HK-2 (cell line): ENCODE measurements at regions not wholly inside any gene's neighbourhood (a gene's known extent, or its start where the extent isn't known, plus 50 kb on each side); places are given as distances from the start of the nearest gene placed in this dataset.

ENCODE experiments used
- DNase-seq: peaks from one replicate; pipeline ENCODE4 v3.0.0-alpha.2; 2018; ENCODE audit not compliant: unreplicated experiment

- no peak for DNase-seq
These were observed 389.7 kb downstream of the KDM5D start for GRCh38 chrY:19354857-19355173.

GRCh38 chrY:19354061-19354856 is 390.3 kb downstream of the KDM5D start:
- DNase-seq: no peak

- DNase-seq: no peak
These were observed 392.9 kb downstream of the KDM5D start for GRCh38 chrY:19351616-19352015.

GRCh38 chrY:19321701-19322100 is 422.8 kb downstream of the KDM5D start:
- DNase-seq: no peak

DNA sequence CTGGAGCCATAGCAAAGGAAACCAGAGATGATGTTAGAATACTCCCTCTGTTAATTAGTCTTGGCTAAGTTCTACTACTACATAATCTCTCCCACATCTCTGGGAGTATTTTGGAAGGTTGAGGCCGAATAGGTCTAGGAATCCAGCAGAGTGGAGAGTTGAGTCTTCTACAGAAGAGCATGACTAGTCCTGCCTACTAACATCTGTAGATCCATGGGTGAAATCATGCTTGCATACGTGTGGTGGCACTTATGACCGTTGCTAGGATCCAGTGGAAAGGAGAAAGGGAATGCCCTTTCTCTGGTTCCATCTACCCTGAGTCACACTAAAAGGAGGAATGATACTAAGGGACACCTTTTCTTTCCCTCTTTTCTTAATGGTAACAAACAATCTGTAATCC is 425.4 kb downstream of the KDM5D start:
- DNase-seq: no peak

DNA sequence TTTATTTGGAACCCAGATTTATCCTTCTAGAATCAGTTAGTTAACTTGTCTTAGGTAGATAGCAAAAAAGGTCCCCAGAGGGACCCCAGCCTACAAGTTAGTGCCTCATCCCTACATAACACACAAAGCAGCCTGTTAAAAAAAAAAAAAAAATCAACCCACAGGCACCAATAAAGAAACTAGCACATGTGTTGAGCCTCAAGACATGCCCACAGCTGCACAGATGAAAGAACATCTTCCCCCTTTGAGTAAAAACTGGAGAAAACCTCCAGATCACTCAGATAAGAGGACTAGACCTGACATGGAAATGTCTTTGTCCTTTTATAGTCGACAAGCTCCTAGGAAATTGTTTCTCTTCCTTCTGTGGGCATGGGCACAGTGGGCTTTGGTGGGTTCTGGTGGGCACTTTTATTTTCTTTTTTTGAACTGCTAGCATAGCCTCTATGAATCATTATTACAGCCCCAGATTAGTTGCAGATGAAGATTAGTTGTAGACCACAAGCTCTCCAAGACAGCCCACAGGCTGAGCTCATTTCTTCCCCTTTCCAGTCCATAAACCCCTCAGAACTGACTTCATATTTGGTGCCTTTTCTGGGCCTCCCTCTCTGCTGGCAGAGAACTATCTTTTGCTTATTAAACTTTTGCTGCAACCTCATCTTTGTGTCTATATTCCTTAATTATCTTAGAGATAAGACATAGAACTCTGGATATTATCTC is 427.1 kb downstream of the KDM5D start:
- no peak for DNase-seq

DNA sequence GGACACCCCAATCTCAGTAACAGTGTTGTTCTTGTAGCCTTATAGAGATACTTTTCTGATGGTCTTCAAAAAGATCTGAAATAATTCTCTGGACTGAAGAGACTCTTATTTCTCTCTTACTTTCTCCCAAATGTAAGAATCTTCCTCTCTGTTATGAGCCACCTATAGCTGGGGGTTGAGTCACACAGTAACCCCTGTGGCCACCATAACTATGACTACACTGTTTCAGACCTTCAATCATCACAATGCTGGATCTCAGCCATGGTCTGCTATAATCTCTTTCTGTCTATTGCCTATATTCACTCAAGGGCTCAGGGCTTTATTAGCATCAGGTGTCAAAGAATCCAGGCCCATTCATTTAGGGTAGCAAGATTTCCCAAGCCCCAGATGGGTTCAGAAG is 436.9 kb downstream of the KDM5D start:
- no peak for DNase-seq

- DNase-seq: no peak
These were observed 441.4 kb downstream of the KDM5D start for GRCh38 chrY:19303136-19303535.

- no peak for DNase-seq
These were observed 453.6 kb downstream of the KDM5D start for GRCh38 chrY:19290925-19291324.

- DNase-seq: no peak
These were observed 470.4 kb downstream of the KDM5D start for GRCh38 chrY:19274076-19274475.

- DNase-seq: no peak
These were observed 476.2 kb downstream of the KDM5D start for GRCh38 chrY:19268331-19268730.

DNA sequence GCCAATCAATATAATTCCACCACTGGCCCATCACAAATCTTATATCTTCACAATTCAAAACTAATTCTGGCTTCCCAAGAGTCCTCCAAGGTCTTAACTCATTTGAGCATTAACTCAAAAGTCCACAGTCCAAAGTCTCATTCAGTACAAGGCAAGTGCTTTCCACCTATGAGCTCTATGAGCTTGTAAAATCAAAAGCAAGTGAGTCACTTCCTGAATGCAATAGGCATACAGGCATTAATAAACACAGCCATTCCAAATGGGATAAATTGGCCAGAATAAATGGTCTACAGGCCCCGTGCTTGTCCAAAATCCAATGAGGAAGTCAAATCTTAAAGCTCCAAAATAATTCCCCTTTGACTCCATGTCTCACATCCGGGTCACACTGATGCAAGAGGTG is 479.1 kb downstream of the KDM5D start:
- no peak for DNase-seq

DNA sequence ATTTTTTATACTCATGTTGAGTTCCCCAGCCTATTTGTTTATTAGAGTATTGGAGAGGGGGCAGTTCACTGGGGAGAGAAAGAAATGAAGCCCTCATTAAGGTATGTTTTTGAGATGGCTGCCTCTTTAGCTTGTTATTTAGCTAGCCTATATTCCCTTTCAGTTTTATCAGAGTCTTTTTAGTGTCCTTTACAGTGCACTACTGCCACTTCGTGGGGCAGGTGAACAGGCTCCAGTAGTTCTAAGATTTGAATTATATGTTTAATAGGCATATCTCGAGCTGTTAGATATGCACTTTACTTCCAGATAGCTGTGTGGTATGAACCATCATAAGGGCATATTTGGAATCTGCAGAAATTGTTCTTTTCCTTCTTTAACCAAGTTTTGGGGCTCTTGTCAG is 482.2 kb downstream of the KDM5D start:
- no peak for DNase-seq

- no peak for DNase-seq
These were observed 458.9 kb upstream of the HSFY2 start for GRCh38 chrY:19232276-19232994.

GRCh38 chrY:19220784-19221183 is 447.2 kb upstream of the HSFY2 start:
- DNase-seq: no peak

DNA sequence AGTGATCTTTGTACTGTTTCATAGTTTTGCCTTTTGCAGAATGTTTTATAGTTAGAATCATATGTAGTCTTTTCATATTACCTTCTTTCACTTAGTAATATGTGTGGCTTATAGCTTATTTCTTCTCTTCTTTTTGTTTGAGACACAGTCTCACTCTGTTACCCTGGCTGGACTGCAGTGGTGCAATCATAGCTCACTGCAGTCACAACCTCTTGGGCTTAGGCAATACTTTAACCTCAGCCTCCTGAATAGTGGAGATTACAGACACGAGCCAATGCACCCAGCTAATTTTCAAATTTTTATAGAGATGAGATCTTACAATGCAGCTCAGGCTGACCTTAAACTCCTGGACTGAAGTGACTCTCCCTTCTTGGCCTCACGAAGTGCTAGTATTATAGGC is 435.4 kb upstream of the HSFY2 start:
- no peak for DNase-seq

DNA sequence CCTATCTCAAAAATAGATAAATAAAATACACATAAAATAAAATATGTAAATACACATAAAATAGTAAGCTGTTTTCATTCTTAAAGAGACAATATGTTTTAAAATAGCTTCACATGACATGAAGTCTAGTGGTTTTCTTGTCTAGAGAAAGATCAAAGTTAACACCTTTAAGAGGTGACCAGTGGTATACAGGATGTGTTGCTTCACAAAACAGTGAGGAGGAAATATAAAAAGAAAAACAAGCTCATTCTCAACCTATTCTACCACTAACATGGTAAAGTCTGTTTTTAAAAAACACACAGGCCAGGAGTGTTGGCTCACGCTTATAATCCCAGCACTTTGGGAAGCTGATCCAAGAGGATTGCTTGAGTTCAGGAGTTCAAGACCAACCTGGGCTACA is 433.5 kb upstream of the HSFY2 start:
- DNase-seq: no peak

GRCh38 chrY:19180824-19181223 is 407.3 kb upstream of the HSFY2 start:
- no peak for DNase-seq

- no peak for DNase-seq
These were observed 394.6 kb upstream of the HSFY2 start for GRCh38 chrY:19168202-19168565.

DNA sequence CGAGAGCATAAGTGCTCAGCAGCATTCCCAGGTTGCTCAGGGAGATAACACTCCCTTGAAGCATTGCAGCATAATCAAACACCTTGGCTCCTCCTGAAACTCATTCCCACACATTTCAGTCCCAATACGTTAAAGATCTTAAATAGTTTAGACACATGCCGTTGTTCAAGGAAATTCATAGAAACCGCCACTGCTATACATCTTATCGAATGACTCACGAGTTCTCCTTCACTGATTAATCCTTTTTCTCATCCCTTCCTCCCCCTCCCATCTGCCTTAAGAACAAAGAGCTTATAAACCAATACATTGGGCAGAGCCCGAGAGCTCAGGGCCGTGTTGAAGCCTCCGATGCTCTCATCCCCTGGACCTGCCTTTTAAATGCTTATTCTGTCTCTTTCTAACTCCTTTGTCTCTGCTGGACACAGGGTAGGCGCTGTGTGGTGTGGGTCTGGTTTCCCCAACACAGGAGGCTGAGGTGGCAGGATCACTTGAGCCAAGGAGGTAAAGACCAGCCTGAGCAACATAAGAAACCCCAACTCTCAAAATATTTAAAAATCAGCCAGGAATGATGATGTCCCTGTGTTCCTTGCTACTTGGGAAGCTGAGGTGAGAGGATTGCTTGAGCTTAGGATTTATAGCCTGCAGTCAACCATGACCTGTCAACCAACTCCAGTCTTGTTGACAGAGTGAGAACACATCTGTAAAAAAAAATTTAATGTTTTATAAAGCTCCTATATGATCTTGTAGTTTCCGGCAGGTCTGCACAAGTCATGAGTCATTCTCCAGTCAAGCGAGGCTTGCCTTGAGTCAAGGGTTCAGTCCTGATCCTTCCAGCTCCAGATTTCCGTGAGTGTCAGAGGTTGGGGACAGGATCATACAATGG is 394.0 kb upstream of the HSFY2 start:
- DNase-seq: no peak

DNA sequence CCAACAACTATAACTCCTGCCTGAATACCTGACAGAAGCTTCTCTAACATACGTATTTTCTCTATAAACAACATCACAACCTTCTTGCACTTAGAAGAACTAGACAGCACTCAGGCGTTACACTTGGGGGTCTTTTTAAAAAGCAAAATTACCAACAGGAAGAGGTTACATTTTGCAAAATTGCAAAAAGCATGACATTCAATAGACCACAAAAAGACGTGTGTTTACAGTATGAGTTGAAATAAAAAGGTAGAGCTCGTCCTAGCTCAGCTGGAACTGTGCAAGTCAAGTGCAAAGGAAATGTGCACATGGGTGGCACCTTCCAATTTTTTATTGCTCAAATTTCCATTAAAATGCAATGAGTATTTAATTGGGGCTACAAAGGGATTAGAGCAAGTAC is 375.2 kb upstream of the HSFY2 start:
- DNase-seq: no peak

DNA sequence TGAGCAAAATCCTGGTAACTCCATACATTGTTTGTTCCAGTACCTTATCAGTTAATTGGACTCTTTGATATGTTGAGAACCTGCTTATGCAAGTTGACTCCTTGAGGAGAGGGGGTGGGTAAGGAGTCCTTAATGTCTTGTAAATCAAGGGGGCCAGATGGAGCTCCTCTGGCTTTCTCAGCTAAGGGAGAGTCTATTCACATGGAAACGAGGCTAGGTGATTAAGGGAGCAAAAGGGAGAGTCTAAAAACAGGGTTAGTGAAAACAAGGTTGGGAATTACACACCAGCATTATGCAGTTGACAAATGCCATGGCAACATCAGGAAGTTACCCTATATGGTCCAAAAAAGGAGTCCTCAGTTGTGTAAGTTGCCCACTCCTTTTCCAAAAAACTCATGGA is 372.8 kb upstream of the HSFY2 start:
- no peak for DNase-seq
